GM20000 (cell line): ENCODE measurements at regions not wholly inside any gene's neighbourhood (a gene's known extent, or its start where the extent isn't known, plus 50 kb on each side); places are given as distances from the start of the nearest gene placed in this dataset.

ENCODE experiments used
- DNase-seq: peaks from one replicate; pipeline ENCODE4 v3.0.0; 2012; ENCODE audit warnings: low spot score
- TF ChIP-seq, protein P1 (sequence below): IDR thresholded peaks from 2 replicates; pipeline ENCODE4 v1.5.1; 2012; ENCODE audit warnings: mild to moderate bottlenecking, control low read depth; ENCODE audit errors: extremely low read depth, missing control alignments

DNA sequence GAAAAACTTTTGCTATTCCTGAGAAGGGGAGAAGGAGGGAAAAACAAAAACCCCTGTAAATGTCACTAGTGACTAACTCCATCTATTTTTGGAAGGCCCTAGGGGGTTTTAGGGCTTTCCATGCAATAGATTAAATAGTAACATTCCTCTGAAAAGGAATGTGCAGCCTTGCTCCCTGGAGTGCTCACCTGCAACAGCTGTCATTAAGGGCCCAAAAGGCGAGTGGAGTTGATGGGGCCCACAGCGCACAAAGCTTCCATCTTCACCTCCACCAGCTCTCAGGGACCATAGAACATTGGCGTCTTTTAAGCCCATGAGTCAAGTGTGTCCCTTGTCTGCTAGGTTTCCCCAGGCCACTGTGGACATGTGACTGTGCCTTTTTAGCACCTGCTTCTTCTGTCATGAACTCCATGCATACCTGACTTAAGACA lies 58.0 kb upstream of the IL6 start:
- no peak for DNase-seq
- TF ChIP-seq, protein P1, sequence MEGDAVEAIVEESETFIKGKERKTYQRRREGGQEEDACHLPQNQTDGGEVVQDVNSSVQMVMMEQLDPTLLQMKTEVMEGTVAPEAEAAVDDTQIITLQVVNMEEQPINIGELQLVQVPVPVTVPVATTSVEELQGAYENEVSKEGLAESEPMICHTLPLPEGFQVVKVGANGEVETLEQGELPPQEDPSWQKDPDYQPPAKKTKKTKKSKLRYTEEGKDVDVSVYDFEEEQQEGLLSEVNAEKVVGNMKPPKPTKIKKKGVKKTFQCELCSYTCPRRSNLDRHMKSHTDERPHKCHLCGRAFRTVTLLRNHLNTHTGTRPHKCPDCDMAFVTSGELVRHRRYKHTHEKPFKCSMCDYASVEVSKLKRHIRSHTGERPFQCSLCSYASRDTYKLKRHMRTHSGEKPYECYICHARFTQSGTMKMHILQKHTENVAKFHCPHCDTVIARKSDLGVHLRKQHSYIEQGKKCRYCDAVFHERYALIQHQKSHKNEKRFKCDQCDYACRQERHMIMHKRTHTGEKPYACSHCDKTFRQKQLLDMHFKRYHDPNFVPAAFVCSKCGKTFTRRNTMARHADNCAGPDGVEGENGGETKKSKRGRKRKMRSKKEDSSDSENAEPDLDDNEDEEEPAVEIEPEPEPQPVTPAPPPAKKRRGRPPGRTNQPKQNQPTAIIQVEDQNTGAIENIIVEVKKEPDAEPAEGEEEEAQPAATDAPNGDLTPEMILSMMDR, result no peak

DNA sequence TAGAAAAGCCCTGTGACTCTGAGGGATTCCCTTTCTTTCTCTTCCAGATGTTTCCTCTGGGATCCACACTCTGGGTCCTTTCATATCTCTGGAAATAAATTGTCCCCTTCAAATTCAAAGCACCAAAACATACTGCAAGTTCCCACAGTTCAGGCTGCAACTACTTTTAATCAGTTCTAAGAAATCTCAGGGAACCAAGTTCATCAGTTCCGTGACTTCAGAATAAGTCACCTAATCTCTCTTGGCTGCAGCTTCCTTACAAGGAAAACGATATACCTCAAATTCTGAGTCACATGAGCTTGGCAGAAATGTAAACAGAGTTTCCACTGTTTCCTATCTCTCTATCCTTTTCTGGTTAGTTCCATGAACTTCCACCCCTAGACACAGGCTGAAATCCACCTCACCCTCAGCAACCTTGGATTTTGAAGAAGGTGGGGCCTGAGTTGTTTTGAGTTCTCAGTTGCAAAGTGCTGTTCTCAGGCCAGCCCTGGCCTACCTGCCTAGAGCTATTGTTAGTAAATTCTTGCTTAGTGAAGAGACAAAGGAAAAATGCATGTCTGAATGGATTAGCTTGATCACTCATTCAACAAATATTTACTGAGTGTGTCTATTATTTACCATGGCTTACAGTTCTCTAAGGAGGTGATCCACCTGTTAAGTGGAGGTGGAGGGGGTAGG lies 59.3 kb upstream of the IL6 start:
- DNase-seq, result no peak
- TF ChIP-seq, protein P1, result no peak

DNA sequence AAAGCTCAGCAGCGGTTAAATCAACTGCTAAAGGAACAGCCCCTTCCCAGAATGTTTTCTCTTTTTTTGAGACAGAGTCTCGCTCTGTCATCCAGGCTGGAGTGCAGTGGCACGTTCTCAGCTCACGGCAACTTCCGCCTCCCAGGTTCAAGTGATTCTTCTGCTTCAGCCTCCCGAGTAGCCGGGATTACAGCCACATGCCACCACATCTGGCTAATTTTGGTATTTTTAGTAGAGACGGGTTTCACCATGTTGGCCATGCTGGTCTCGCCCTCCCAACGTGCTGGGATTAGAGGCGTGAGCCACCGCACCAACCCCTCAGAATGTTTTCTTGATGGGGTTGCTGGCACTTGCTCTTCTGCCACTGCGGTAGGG lies 59.8 kb upstream of the IL6 start:
- TF ChIP-seq, protein P1, result no peak
- DNase-seq, result no peak

DNA sequence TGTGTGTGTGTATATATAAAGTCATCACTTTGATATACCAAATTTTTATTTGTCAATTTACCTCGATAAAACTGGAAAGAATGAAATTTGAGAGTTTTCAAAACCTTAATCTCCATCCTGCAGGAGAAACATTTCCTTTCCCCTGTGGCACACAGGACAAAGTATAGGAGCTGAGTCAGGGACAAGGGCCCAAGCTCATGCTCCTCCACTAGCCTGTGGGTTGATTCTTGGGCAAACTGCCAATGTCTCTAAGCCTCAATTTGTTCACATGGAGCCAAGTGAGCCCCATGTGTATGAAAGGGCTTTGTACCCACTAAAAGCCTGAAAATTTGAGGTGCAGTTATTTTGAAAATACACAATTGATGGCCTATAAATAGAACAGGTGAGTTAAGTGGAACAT lies 60.3 kb upstream of the IL6 start:
- TF ChIP-seq, protein P1, result no peak

DNA sequence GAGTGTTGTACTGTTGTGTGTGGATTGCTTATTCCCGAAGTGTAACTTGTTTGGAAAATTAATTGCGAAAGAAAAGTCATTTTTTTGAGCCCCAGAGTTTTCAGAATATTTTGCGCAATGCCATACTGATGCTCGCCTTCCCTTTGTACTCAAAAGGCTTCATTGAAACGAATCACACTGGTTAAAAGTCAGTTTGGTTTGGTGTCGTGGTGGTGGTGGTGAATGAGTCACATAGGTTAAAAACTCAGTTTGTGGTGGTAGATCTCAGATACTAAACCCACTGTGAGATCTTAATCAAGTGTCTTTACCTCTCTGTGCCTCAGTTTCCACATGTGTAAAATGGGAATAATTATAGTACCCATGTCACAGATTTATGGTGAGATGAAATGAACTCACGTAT lies 61.1 kb upstream of the IL6 start:
- DNase-seq, result no peak

More for the DNA sequence above, 60.3 kb upstream of the IL6 start:
- no peak for DNase-seq

DNA sequence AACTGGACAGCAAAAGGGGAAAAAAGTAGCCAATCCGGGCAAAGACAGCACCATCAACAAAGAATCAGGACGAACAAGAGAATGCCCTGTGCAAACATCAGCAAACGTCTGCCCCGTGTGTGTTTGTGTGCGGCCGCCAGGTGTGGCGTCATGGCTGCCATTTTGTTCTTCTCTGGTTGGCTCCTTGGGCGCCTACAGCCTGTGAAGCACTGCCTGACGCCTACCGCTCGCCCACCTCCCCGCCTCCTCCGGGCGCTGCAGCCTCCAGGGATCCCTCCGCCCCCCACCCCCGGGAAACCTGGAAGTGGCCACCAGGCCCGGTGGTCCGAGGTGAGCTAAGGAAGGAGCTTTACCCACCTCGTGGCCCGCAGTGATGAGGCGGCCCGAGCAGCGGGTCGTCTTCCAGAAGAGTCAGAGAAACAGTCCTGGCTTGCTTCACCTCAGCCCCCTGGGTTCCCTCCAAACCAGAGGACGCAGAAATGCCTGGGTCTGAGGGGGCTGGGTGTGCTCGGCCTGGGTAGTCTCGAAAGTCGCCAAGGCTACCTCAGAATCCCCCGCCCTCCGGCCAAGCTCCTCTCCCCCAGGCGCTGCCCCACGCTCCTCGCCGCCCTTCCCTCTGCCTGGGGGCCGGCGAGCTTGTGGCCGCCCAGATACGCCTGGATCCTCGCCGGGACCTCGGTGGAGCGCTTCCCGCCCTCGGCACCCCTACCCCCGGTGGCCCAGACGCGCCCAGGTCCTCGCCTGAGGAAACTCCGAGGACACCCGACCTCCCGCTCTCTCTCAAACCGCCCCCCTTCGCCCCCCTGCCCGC lies 61.8 kb upstream of the IL6 start:
- DNase-seq, result no peak
- TF ChIP-seq, protein P1, result no peak

More for the DNA sequence above, 61.1 kb upstream of the IL6 start:
- TF ChIP-seq, protein P1, result no peak

DNA sequence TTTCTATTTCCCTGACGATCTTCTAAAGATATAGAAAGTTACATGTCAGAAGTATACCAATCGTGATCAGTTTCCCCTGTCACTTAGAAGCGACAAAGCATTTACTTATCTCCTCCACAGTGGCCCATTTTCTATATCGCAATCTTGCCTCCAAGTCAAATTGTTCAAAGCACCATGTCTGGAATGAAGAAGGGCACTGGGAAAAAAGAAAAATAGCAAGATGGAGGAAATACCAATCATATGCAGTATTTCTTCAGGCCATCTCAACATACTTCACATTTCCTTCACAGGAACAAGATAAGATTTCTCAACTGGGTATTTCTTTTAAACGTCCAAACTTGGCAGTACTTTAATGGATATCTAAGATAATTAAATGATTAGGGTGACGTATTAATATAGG lies 63.3 kb upstream of the IL6 start:
- TF ChIP-seq, protein P1, result no peak
- DNase-seq, result no peak
